CD14-positive monocyte (primary cell): ENCODE measurements at regions not wholly inside any gene's neighbourhood (a gene's known extent, or its start where the extent isn't known, plus 50 kb on each side); places are given as distances from the start of the nearest gene placed in this dataset.
A peak's percentile ranks its signal among the peaks of the same experiment; 100 is the strongest.

Experiments used
- DNase-seq, 3 donors: peaks; one replicate each; pipeline ENCODE4 v3.0.0-alpha.2; 2011 to 2022
- H2AFZ ChIP-seq: 2 replicates; pipeline ENCODE4 v1.6.0; 2012; ENCODE audit warnings: mild to moderate bottlenecking, low read depth, low read length, inconsistent platforms; ENCODE audit not compliant: insufficient read depth, poor library complexity, severe bottlenecking
- H3K27ac ChIP-seq, 2 donors: 1 replicate in 1 of 2; 2 replicates in 1 of 2; pipeline ENCODE4 v1.5.1; 2012 to 2013; ENCODE audit warnings: low read length in 2 of 2, control low read depth in 1 of 2, inconsistent platforms in 1 of 2, low read depth in 1 of 2, mild to moderate bottlenecking in 1 of 2
- H3K27me3 ChIP-seq, 2 donors: one replicate each; pipeline versions ENCODE4 v1.6.0 to v1.6.1; 2011 to 2013; ENCODE audit warnings: low read length in 2 of 2; ENCODE audit not compliant: control insufficient read depth in 2 of 2, insufficient read depth in 2 of 2
- H3K36me3 ChIP-seq, 2 donors: replicated peaks in 1 of 2; 1 replicate in 1 of 2; 2 replicates in 1 of 2; pipeline versions ENCODE4 v1.5.1 to v1.6.1; 2012 to 2013; ENCODE audit warnings: low read length in 2 of 2, control low read depth in 1 of 2, inconsistent platforms in 1 of 2, mild to moderate bottlenecking in 1 of 2; ENCODE audit not compliant: insufficient read depth in 2 of 2, control insufficient read depth in 1 of 2
- H3K4me1 ChIP-seq, 2 donors: 1 replicate in 1 of 2; 2 replicates in 1 of 2; pipeline versions ENCODE4 v1.5.1 to v1.6.1; 2012 to 2013; ENCODE audit warnings: low read length in 2 of 2, control low read depth in 1 of 2, inconsistent platforms in 1 of 2, mild to moderate bottlenecking in 1 of 2, moderate library complexity in 1 of 2; ENCODE audit not compliant: insufficient read depth in 2 of 2, control insufficient read depth in 1 of 2
- H3K4me2 ChIP-seq: replicated peaks from 2 replicates; pipeline ENCODE3; 2012; ENCODE audit warnings: low read length, moderate library complexity, mild to moderate bottlenecking; ENCODE audit not compliant: poor library complexity, severe bottlenecking; ENCODE audit errors: extremely low read depth
- H3K4me3 ChIP-seq, 3 experiments: fragments of 200-600 bp in 1 of 3; sonication (generic) in 1 of 3; replicated peaks in 1 of 3; 1 replicate in 2 of 3; 2 replicates in 1 of 3; pipeline ENCODE4 v1.5.1; 2011 to 2013; ENCODE audit warnings: low read length in 3 of 3, mild to moderate bottlenecking in 3 of 3, control low read depth in 2 of 3, low read depth in 2 of 3, inconsistent platforms in 1 of 3, moderate library complexity in 1 of 3
- H3K79me2 ChIP-seq: 2 replicates; pipeline ENCODE4 v1.6.0; 2012; ENCODE audit warnings: mild to moderate bottlenecking, control low read depth, inconsistent platforms, low read length, moderate library complexity; ENCODE audit not compliant: insufficient read depth
- H3K9ac ChIP-seq: 2 replicates; pipeline ENCODE4 v1.6.0; 2017; ENCODE audit warnings: low read length, mild to moderate bottlenecking; ENCODE audit not compliant: insufficient read depth, poor library complexity, severe bottlenecking
- H3K9me3 ChIP-seq, 2 donors: replicated peaks in 1 of 2; 1 replicate in 1 of 2; 2 replicates in 1 of 2; pipeline versions ENCODE4 v1.5.1 to v1.6.1; 2012 to 2013; ENCODE audit warnings: low read length in 2 of 2, control low read depth in 1 of 2; ENCODE audit not compliant: control insufficient read depth in 1 of 2, insufficient read depth in 1 of 2
- H4K20me1 ChIP-seq: 2 replicates; pipeline ENCODE4 v1.6.0; 2012; ENCODE audit warnings: mild to moderate bottlenecking, low read length, control low read depth, moderate library complexity; ENCODE audit not compliant: insufficient read depth
- H3K27ac Mint-ChIP-seq, 7 donors: one replicate each; pipeline ENCODE4 v1.8.0; 2020; ENCODE audit warnings: mild to moderate bottlenecking in 7 of 7, mixed read lengths in 7 of 7, moderate library complexity in 6 of 7, inconsistent platforms in 2 of 7
- H3K27me3 Mint-ChIP-seq, 3 donors: one replicate each; pipeline ENCODE4 v1.8.0; 2021 to 2022; ENCODE audit warnings: low read depth in 3 of 3, mild to moderate bottlenecking in 3 of 3, mixed read lengths in 3 of 3, moderate library complexity in 3 of 3, inconsistent platforms in 1 of 3
- H3K36me3 Mint-ChIP-seq, 2 donors: one replicate each; pipeline ENCODE4 v1.8.0; 2020; ENCODE audit warnings: mixed read lengths in 2 of 2, inconsistent platforms in 1 of 2, mild to moderate bottlenecking in 1 of 2
- H3K4me1 Mint-ChIP-seq: one replicate; pipeline ENCODE4 v1.8.0; 2020; ENCODE audit warnings: mild to moderate bottlenecking, mixed read lengths
- H3K4me3 Mint-ChIP-seq, 2 donors: one replicate each; pipeline ENCODE4 v1.8.0; 2020; ENCODE audit warnings: mild to moderate bottlenecking in 2 of 2, mixed read lengths in 2 of 2, moderate library complexity in 1 of 2
- H3K9me3 Mint-ChIP-seq, 7 donors: one replicate each; pipeline ENCODE4 v1.8.0; 2020 to 2022; ENCODE audit warnings: mixed read lengths in 7 of 7, mild to moderate bottlenecking in 6 of 7, moderate library complexity in 6 of 7, inconsistent platforms in 2 of 7
- WGBS: methylation state at CpG from one replicate; pipeline ENCODE4 v1.1.5; 2013; ENCODE audit warnings: missing lambda C conversion rate; ENCODE audit not compliant: insufficient coverage; 5-methylcytosine and 5-hydroxymethylcytosine counted together
- intact Hi-C, 2 donors: fragments of 100-400 bp; cut with micrococcal nuclease; formaldehyde crosslinking; loops; one replicate each; pipeline versions ENCODE4 v1.15.0 to v1.15.1; 2023
- TF ChIP-seq, protein P1 (sequence below): fragments of 200-600 bp; IDR thresholded peaks from one replicate; pipeline ENCODE4 v1.8.0; 2022; ENCODE audit warnings: antibody characterized with exemption, mild to moderate bottlenecking

DNA sequence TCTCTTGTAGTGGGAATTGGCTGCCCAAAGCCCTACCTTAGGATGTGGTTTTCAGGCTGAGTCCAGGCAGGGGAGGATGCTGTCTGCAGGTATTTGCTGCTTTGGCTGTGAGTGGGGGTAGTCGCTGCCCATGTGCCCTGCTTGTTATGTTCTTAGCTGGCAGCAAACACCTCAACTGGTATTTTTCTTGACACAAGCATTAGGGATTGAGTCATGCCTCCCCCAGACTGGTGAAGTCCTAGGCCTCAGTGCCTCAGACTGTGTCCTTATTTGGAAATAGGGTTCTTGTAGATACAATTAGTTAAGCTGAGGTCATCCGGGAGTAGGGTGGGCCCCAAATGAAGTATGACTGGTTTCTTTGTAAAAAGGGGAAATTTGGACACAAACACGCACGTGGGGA is 808.3 kb upstream of the EEF2KMT start:
- Histone ChIP-seq H3K79me2 (no peaks in the 10 kb centered on the region), H3K27ac (no peak overlapping the region), H3K27me3 (no peaks in the 10 kb centered on the region), H3K4me3 (no peak overlapping the region), H3K4me2 (no peak overlapping the region), H3K9ac (no peak overlapping the region), H3K36me3 (no peaks in the 10 kb centered on the region), H4K20me1 (no peaks in the 10 kb centered on the region), H3K9me3 (peaks cover 0 to 2% of the 10 kb centered on the region in 2 donors), H3K4me1 (no peaks in the 10 kb centered on the region), H2AFZ (no peak overlapping the region)
- H3K9me3 Mint-ChIP-seq = peaks cover 0 to 18% (median 8%) of the 10 kb centered on the region in 7 donors
- TF ChIP-seq, protein P1, sequence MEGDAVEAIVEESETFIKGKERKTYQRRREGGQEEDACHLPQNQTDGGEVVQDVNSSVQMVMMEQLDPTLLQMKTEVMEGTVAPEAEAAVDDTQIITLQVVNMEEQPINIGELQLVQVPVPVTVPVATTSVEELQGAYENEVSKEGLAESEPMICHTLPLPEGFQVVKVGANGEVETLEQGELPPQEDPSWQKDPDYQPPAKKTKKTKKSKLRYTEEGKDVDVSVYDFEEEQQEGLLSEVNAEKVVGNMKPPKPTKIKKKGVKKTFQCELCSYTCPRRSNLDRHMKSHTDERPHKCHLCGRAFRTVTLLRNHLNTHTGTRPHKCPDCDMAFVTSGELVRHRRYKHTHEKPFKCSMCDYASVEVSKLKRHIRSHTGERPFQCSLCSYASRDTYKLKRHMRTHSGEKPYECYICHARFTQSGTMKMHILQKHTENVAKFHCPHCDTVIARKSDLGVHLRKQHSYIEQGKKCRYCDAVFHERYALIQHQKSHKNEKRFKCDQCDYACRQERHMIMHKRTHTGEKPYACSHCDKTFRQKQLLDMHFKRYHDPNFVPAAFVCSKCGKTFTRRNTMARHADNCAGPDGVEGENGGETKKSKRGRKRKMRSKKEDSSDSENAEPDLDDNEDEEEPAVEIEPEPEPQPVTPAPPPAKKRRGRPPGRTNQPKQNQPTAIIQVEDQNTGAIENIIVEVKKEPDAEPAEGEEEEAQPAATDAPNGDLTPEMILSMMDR = no peak
- H3K4me1 Mint-ChIP-seq = no peaks in the 10 kb centered on the region
- 82% methylated on average over 3 of the region's 4 CpGs for WGBS
- H3K36me3 Mint-ChIP-seq = no peaks in the 10 kb centered on the region
- DNase-seq = no peak
- H3K27ac Mint-ChIP-seq = no peak overlapping the region
- H3K4me3 Mint-ChIP-seq = no peak overlapping the region
- intact Hi-C loops = no loop called here
- H3K27me3 Mint-ChIP-seq = no peaks in the 10 kb centered on the region

DNA sequence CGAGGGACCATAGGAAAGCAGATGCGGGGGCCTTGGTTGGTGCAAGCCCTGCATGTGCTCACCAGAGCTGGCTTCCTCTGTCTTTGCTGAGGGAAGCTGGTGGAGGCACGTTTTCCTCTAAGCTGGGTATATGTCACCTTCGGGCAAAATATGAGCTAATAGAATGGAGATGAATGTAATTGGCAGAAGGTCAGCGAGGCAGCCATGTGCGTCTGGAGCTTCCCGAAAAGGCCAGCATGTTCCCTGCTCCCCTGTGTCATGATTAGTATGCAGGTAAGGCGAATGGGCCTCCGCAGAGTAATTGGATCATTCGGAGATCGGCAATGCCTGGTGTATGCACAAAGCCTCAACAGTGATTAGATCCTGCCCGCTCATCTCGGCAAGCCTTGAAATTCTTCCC is 806.2 kb upstream of the EEF2KMT start:
- Histone ChIP-seq H3K4me1 (no peaks in the 10 kb centered on the region), H3K4me2 (no peak overlapping the region), H4K20me1 (no peaks in the 10 kb centered on the region), H3K9ac (no peak overlapping the region), H3K36me3 (no peaks in the 10 kb centered on the region), H3K27ac (no peak overlapping the region), H2AFZ (no peak overlapping the region), H3K4me3 (no peak overlapping the region), H3K27me3 (no peaks in the 10 kb centered on the region), H3K79me2 (no peaks in the 10 kb centered on the region), H3K9me3 (peaks cover 0 to 7% of the 10 kb centered on the region in 2 donors)
- no peaks in the 10 kb centered on the region for H3K36me3 Mint-ChIP-seq
- WGBS = 88% methylated on average over 7 of the region's 13 CpGs
- peak overlapping the region in 1 of 7 donors; percentile 5 for H3K27ac Mint-ChIP-seq
- DNase-seq = no peak
- TF ChIP-seq, protein P1 = no peak
- H3K4me3 Mint-ChIP-seq = no peak overlapping the region
- no peaks in the 10 kb centered on the region for H3K4me1 Mint-ChIP-seq
- intact Hi-C loops = no loop called here
- no peaks in the 10 kb centered on the region for H3K27me3 Mint-ChIP-seq
- peaks cover 3 to 30% (median 7%) of the 10 kb centered on the region in 7 donors for H3K9me3 Mint-ChIP-seq
